ENCODE measurements at regions not wholly inside any gene's neighbourhood (a gene's known extent, or its start where the extent isn't known, plus 50 kb on each side); places are given as distances from the start of the nearest gene placed in this dataset.

DNA sequence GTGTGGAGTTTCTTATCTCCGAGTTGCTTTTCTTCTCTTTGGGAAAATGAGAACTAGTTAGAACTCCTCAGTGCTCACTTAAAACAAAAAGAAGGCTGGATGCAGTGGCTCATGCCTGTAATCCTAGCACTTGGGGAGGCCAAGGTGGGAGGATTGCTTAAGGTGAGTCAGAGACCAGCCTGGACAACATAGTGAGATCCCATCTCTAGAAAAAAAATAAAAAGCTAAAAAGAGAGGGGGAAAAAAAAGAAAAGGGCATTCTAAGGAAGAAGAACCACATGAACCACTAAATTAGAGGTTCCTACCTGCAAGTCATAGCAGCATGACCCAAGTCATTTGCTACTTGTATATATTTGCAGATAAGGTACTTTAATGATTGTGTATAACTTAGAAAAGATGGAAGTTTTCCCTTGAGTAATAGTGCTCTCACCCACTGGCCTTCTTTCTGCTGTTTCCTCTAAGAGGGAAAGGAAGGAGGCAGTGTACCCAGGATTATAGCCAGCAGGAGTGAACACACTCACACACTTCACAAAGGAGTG, 87.8 kb downstream of the CCDC71L start:
- TF ChIP-seq, protein P1, sequence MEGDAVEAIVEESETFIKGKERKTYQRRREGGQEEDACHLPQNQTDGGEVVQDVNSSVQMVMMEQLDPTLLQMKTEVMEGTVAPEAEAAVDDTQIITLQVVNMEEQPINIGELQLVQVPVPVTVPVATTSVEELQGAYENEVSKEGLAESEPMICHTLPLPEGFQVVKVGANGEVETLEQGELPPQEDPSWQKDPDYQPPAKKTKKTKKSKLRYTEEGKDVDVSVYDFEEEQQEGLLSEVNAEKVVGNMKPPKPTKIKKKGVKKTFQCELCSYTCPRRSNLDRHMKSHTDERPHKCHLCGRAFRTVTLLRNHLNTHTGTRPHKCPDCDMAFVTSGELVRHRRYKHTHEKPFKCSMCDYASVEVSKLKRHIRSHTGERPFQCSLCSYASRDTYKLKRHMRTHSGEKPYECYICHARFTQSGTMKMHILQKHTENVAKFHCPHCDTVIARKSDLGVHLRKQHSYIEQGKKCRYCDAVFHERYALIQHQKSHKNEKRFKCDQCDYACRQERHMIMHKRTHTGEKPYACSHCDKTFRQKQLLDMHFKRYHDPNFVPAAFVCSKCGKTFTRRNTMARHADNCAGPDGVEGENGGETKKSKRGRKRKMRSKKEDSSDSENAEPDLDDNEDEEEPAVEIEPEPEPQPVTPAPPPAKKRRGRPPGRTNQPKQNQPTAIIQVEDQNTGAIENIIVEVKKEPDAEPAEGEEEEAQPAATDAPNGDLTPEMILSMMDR (IDR thresholded peaks at IDR 0.05), result no peak
- no peak for TF ChIP-seq POLR2A (IDR thresholded peaks at IDR 0.05)
